GM21619 (cell line): ENCODE measurements at regions not wholly inside any gene's neighbourhood (a gene's known extent, or its start where the extent isn't known, plus 50 kb on each side); places are given as distances from the start of the nearest gene placed in this dataset.
"Not testable (repeated sequence)": the region's sequence is repeated elsewhere in the genome, so short reads cannot be mapped to it uniquely, and the experiment has no call there.

Experiments used
- ATAC-seq: cut with Tn5 transposase; IDR thresholded peaks from one replicate; pipeline ENCODE4 v1.9.1; 2021; ENCODE audit not compliant: unreplicated experiment

- no peak for ATAC-seq
Observed at GRCh38 chrX:101823236-101823635, 108.6 kb downstream of the ZMAT1 start.

GRCh38 chrX:101817739-101818138 is 114.1 kb downstream of the ZMAT1 start:
- ATAC-seq: not testable (repeated sequence)

DNA sequence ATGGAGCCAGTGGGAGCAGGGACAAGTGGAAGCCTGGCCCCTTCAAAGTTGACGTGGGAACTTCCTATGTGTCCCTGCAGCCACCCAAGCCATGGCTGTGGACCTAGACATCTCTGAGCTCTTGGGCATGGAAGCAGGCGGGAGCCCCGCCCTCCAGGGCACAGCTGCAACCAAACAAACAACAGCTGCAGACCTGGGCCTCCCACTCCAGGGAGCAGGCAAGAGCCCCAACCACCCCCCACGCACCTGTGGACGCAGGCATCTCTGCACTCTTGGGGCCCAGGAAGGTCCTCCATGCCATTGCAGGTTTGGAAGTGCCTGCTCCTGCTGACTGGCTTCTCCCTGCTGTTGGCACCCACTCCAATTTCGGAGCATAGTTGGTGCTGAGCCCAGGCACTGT is 118.6 kb downstream of the ZMAT1 start:
- ATAC-seq: no peak

- no peak for ATAC-seq
Observed at GRCh38 chrX:101803451-101803850, 128.4 kb downstream of the ZMAT1 start.

- ATAC-seq: peak; percentile 100
Observed at GRCh38 chrX:101799387-101799786, 132.4 kb downstream of the ZMAT1 start.

DNA sequence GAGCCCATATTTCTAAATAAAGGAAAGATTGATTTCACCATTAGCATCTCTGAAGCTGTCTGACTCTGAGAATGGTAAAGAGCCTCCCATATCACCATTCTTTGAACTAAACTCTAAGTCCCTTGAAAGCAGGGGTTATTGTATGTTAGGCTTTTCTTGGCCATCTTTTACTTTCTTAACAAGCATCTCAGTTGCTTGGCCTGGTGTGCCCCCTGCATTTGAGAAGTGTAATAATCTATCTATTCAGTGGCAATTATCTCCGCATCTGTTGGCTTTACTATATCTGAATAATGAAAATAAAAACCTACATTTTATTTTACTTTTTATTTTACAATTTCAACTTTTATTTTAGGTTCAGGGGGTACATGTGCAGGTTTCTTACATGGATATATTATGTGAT is 128.3 kb upstream of the ARMCX2 start:
- ATAC-seq: no peak

- ATAC-seq: no peak
Observed at GRCh38 chrX:101785142-101785541, 125.5 kb upstream of the ARMCX2 start.

GRCh38 chrX:101780421-101780820 is 120.8 kb upstream of the ARMCX2 start:
- not testable (repeated sequence) for ATAC-seq

DNA sequence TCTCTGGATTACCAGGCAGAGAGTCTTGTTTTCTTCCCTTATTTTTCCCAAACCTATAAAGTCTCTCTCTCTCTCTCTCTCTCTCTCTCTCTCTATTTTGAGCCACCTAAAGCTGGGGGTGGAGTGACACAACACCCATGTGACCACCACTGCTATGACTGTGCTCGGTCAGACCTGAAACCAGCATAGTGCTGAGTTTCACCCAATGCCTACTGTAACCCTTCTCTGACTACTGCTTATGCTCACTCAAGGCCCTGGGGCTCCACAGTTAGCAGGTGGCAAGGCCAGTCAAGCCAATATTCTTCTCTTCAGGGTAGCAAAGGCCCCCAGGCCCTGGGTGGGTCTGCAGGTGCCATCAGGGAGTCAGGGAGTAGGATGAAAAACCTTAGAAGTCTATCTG is 114.7 kb upstream of the ARMCX2 start:
- peak; percentile 100 for ATAC-seq

- ATAC-seq: no peak
Observed at GRCh38 chrX:101764538-101764937, 104.9 kb upstream of the ARMCX2 start.

DNA sequence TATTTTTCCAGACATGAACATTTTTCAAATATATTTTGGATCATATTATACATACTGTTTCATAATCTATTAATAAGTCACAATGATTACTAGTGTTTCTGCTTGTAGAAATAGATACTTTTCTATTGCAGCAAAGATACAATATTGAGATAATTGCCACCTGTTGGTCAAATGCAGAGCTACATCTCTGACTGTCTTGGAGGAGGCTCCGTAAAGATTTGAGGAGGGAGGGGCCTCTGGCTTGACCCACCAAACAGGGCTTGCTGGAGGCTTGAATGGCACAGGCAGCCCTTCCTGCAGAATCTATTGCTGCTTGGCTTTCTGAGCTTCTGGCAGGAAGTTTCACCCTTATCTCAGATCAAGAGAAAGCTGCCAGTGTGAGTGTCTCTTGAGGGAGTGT is 99.3 kb upstream of the ARMCX2 start:
- ATAC-seq: peak; percentile 76

DNA sequence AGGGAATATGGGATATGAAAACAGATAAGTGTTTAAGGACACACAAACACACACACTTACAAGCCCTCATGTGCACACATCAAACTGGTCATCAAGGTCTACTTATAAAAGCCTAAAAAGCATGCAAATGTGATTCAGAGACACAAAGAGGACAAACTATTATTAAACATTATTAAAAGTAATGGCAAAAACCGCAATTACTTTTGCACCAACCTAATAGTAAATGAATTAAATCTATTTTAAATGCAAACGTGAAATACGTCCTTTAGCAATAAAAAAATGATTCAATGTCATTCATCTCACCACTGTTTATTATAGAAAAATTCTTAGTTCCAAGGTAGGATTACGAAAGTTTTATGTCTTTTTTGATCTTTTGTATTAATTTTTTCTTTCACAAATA is 91.1 kb upstream of the ARMCX2 start:
- ATAC-seq: no peak

GRCh38 chrX:101749436-101749835 is 89.8 kb upstream of the ARMCX2 start:
- no peak for ATAC-seq

- no peak for ATAC-seq
Observed at GRCh38 chrX:101745046-101745445, 85.4 kb upstream of the ARMCX2 start.

GRCh38 chrX:101744085-101744484 is 84.4 kb upstream of the ARMCX2 start:
- no peak for ATAC-seq

- no peak for ATAC-seq
Observed at GRCh38 chrX:101740642-101741041, 81.0 kb upstream of the ARMCX2 start.

DNA sequence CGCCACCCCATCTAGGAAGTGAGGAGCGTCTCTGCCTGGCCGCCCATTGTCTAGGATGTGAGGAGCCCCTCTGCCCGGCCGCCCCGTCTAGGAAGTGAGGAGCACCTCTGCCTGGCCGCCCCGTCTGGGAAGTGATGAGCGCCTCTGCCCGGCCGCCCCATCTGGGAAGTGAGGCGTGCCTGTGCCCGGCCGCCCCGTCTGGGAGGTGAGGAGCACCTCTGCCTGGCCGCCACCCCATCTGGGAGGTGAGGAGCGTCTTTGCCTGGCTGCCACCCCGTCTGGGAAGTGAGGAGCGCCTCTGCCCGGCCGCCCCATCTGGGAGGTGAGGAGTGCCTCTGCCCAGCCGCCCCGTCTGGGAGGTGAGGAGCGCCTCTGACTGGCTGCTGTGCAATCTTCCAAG is 79.2 kb upstream of the ARMCX2 start:
- ATAC-seq: not testable (repeated sequence)

- not testable (repeated sequence) for ATAC-seq
Observed at GRCh38 chrX:101738411-101738810, 78.8 kb upstream of the ARMCX2 start.

- no peak for ATAC-seq
Observed at GRCh38 chrX:101736651-101737050, 77.0 kb upstream of the ARMCX2 start.

DNA sequence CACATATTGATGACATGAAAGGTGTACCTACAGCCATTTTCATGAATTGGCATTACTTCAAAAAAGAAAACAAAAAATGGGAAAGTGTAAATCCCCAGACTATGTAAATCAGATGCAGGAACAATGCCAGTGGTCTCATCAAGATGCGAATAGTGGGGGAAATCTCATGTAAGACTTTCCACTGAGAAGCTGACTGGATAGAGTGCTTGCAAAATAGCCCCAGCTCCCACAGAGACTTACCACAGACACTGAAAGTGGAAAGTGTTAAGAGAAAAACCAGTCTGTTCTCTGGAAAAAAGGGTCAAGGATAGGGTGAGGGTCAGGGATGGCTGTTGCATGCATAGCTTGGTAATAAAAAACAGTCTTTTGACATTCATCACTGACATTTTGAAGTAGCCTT is 73.2 kb upstream of the ARMCX2 start:
- no peak for ATAC-seq

- ATAC-seq: no peak
Observed at GRCh38 chrX:101729986-101730385, 70.3 kb upstream of the ARMCX2 start.
